ENCODE measurements at regions not wholly inside any gene's neighbourhood (a gene's known extent, or its start where the extent isn't known, plus 50 kb on each side); places are given as distances from the start of the nearest gene placed in this dataset.

DNA sequence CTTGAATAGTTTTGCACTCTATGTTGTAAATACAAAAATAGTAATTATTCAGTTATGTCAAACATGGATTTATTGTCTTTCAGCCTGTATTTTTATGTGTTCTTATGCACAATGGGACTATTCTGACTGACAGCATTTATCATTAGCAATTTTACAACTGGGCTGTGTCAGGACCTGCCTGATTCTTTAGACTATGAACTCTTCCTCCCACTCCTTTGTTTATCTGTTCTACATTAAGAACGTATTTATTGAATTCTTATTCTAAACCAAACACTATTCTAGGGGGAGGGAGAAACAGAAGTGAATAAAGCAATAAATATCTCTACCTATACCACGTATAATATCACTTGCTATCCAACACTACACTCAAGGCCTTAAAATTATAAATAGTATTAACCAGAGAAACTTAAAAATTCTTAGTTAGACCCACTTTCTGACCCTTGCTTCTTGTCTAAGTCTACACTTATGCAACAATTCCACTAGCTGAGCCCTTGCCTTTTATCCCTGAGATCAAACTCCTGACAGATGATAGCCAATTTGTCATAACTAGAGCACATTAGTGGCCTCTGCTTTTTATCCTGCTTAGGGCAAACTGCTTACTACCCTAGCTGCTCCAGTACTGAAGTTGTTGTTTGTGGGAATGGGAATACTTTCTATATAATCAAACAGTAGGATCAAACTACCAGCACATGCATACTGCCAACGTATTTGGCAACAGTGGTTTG lies 494.3 kb downstream of the BRINP3 start:
- Histone ChIP-seq H3K27ac (no peak overlapping the region), H3K4me1 (ENCODE audit: control insufficient read depth in 1 of 2, insufficient read depth in 1 of 2, low read depth in 1 of 2, low read length in 1 of 2) (no peaks in the 10 kb centered on the region), H3K9me3 (no peaks in the 10 kb centered on the region), H3K27me3 (no peaks in the 10 kb centered on the region), H3K36me3 (no peaks in the 10 kb centered on the region), H3K4me3 (ENCODE audit: low read depth in 1 of 2, low read length in 1 of 2) (no peak overlapping the region)
- TF ChIP-seq CTCF (IDR thresholded peaks at IDR 0.05) = no peak

- H3K27me3 ChIP-seq = no peaks in the 10 kb centered on the region
- H3K4me3 ChIP-seq (ENCODE audit: low read depth in 1 of 2, low read length in 1 of 2) = no peak overlapping the region
- H3K27ac ChIP-seq = no peak overlapping the region
- no peaks in the 10 kb centered on the region for H3K9me3 ChIP-seq
- no peaks in the 10 kb centered on the region for H3K4me1 ChIP-seq (ENCODE audit: control insufficient read depth in 1 of 2, insufficient read depth in 1 of 2, low read depth in 1 of 2, low read length in 1 of 2)
- no peak for TF ChIP-seq CTCF (IDR thresholded peaks at IDR 0.05)
- H3K36me3 ChIP-seq = no peaks in the 10 kb centered on the region
Measured at GRCh38 chr1:189986516-189986915, 491.1 kb downstream of the BRINP3 start.

GRCh38 chr1:189987509-189987908 lies 490.2 kb downstream of the BRINP3 start:
- no peaks in the 10 kb centered on the region for H3K4me1 ChIP-seq (ENCODE audit: control insufficient read depth in 1 of 2, insufficient read depth in 1 of 2, low read depth in 1 of 2, low read length in 1 of 2)
- no peak for TF ChIP-seq CTCF (IDR thresholded peaks at IDR 0.05)
- no peak overlapping the region for H3K27ac ChIP-seq
- no peaks in the 10 kb centered on the region for H3K27me3 ChIP-seq
- H3K4me3 ChIP-seq (ENCODE audit: low read depth in 1 of 2, low read length in 1 of 2) = no peak overlapping the region
- H3K9me3 ChIP-seq = no peaks in the 10 kb centered on the region
- H3K36me3 ChIP-seq = no peaks in the 10 kb centered on the region

DNA sequence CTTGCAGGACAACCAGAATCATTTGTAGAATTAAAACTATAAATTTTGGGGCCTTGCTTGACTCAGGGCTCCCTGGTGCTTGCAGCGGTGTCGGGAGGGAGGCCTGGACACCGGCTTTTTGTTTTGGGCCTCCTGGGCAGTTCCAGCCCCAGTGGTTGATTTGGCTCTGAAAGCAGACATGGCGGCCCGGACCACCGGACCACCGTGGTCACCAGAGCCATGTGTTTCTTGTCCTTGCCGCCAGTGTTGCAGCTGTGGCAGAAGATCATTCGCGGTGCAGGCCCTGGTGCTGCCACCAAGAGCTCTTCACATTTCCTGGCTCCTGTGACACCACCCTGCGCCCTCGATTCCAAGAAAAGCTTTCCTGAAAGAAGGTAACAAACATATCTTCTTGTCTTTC lies 484.8 kb downstream of the BRINP3 start:
- Histone ChIP-seq H3K36me3 (no peaks in the 10 kb centered on the region), H3K27ac (no peak overlapping the region), H3K4me3 (ENCODE audit: low read depth in 1 of 2, low read length in 1 of 2) (no peak overlapping the region), H3K9me3 (no peaks in the 10 kb centered on the region), H3K4me1 (ENCODE audit: control insufficient read depth in 1 of 2, insufficient read depth in 1 of 2, low read depth in 1 of 2, low read length in 1 of 2) (no peaks in the 10 kb centered on the region), H3K27me3 (no peaks in the 10 kb centered on the region)
- TF ChIP-seq CTCF (IDR thresholded peaks at IDR 0.05) = no peak

- H3K4me1 ChIP-seq (ENCODE audit: control insufficient read depth in 1 of 2, insufficient read depth in 1 of 2, low read depth in 1 of 2, low read length in 1 of 2) = no peaks in the 10 kb centered on the region
- no peak for TF ChIP-seq CTCF (IDR thresholded peaks at IDR 0.05)
- no peaks in the 10 kb centered on the region for H3K36me3 ChIP-seq
- H3K9me3 ChIP-seq = no peaks in the 10 kb centered on the region
- H3K27me3 ChIP-seq = no peaks in the 10 kb centered on the region
- no peak overlapping the region for H3K27ac ChIP-seq
- no peak overlapping the region for H3K4me3 ChIP-seq (ENCODE audit: low read depth in 1 of 2, low read length in 1 of 2)
Measured at GRCh38 chr1:190000365-190000872, 477.2 kb downstream of the BRINP3 start.

Measured in neutrophil (primary cell).